Uterus (tissue), 3 donors: ENCODE measurements at regions not wholly inside any gene's neighbourhood (a gene's known extent, or its start where the extent isn't known, plus 50 kb on each side); places are given as distances from the start of the nearest gene placed in this dataset.

ENCODE experiments used
- DNase-seq, 2 donors: peaks; one replicate each; pipeline ENCODE4 v3.0.0-alpha.2; 2019 to 2020
- H3K27ac ChIP-seq, 2 donors: fragments of 200-600 bp; sonication (generic); 1 replicate in 1 of 2; 2 replicates in 1 of 2; pipeline ENCODE4 v1.5.1; 2016 to 2018
- H3K27me3 ChIP-seq, 2 donors: fragments of 200-600 bp; sonication (generic); one replicate each; pipeline ENCODE4 v1.5.1; 2018 to 2019; ENCODE audit warnings: control low read depth in 1 of 2
- H3K36me3 ChIP-seq, 2 donors: fragments of 200-600 bp; sonication (generic); one replicate each; pipeline ENCODE4 v1.5.1; 2019; ENCODE audit warnings: control low read depth in 1 of 2
- H3K4me1 ChIP-seq, 2 donors: fragments of 200-600 bp; sonication (generic); one replicate each; pipeline ENCODE4 v1.5.1; 2018 to 2019; ENCODE audit warnings: control low read depth in 1 of 2
- H3K4me3 ChIP-seq, 2 donors: fragments of 200-600 bp; sonication (generic); 1 replicate in 1 of 2; 2 replicates in 1 of 2; pipeline ENCODE4 v1.5.1; 2018 to 2019; ENCODE audit warnings: mild to moderate bottlenecking in 1 of 2
- H3K9me3 ChIP-seq, 2 donors: fragments of 200-600 bp; sonication (generic); one replicate each; pipeline ENCODE4 v1.5.1; 2019; ENCODE audit warnings: control low read depth in 1 of 2
- CTCF ChIP-seq, 4 experiments: fragments of 200-600 bp in 2 of 4; fragments of 450-650 bp in 2 of 4; sonication (generic) in 2 of 4; IDR thresholded peaks; one replicate each; pipeline ENCODE4 v1.5.1; 2016 to 2019; ENCODE audit warnings: antibody characterized with exemption in 4 of 4, mild to moderate bottlenecking in 2 of 4, moderate library complexity in 1 of 4
- POLR2A ChIP-seq, 2 donors: fragments of 450-650 bp; IDR thresholded peaks; one replicate each; pipeline ENCODE4 v1.6.1; 2016; ENCODE audit warnings: antibody characterized with exemption in 2 of 2, mild to moderate bottlenecking in 1 of 2, moderate library complexity in 1 of 2
- intact Hi-C: fragments of 100-400 bp; cut with DNase I; formaldehyde crosslinking; loops from one replicate; pipeline ENCODE4 v1.15.1; 2023; ENCODE audit warnings: low total_unique reads
- donor health status: DM: yes; HTN: yes; CAD: no.

GRCh38 chr3:194797555-194798250 is 112.0 kb downstream of the FAM43A start:
- intact Hi-C loops: no loop called here
- Histone ChIP-seq H3K4me1 (peaks cover 0 to 5% of the 10 kb centered on the region in 2 donors), H3K36me3 (no peaks in the 10 kb centered on the region), H3K4me3 (no peak overlapping the region), H3K9me3 (no peaks in the 10 kb centered on the region), H3K27ac (no peak overlapping the region), H3K27me3 (no peaks in the 10 kb centered on the region)
- TF ChIP-seq POLR2A (IDR thresholded peaks at IDR 0.05): no peak
- no peak for DNase-seq

GRCh38 chr3:194798486-194798885 is 112.8 kb downstream of the FAM43A start:
- intact Hi-C loops: no loop called here
- no peaks in the 10 kb centered on the region for H3K9me3 ChIP-seq
- no peak for DNase-seq
- H3K4me1 ChIP-seq: peaks cover 0 to 5% of the 10 kb centered on the region in 2 donors
- H3K36me3 ChIP-seq: no peaks in the 10 kb centered on the region
- no peaks in the 10 kb centered on the region for H3K27me3 ChIP-seq
- no peak overlapping the region for H3K4me3 ChIP-seq
- TF ChIP-seq POLR2A (IDR thresholded peaks at IDR 0.05): no peak
- no peak for TF ChIP-seq CTCF (IDR thresholded peaks at IDR 0.05)
- no peak overlapping the region for H3K27ac ChIP-seq

- no peaks in the 10 kb centered on the region for H3K27me3 ChIP-seq
- no peaks in the 10 kb centered on the region for H3K36me3 ChIP-seq
- TF ChIP-seq CTCF (IDR thresholded peaks at IDR 0.05) (no peak), POLR2A (IDR thresholded peaks at IDR 0.05) (no peak)
- no peak overlapping the region for H3K4me3 ChIP-seq
- DNase-seq: no peak
- no peaks in the 10 kb centered on the region for H3K9me3 ChIP-seq
- intact Hi-C loops: no loop called here
- H3K4me1 ChIP-seq: peaks cover 0 to 5% of the 10 kb centered on the region in 2 donors
- H3K27ac ChIP-seq: no peak overlapping the region
Measured at GRCh38 chr3:194800002-194800401, 114.3 kb downstream of the FAM43A start.

GRCh38 chr3:194801461-194802432 is 116.1 kb downstream of the FAM43A start:
- intact Hi-C loops: no loop called here
- Histone ChIP-seq H3K36me3 (no peaks in the 10 kb centered on the region), H3K27me3 (no peaks in the 10 kb centered on the region), H3K4me3 (no peak overlapping the region), H3K27ac (peak overlapping the region; percentile 14 to 19), H3K4me1 (peaks cover 0 to 5% of the 10 kb centered on the region in 2 donors), H3K9me3 (no peaks in the 10 kb centered on the region)
- TF ChIP-seq POLR2A (IDR thresholded peaks at IDR 0.05) (no peak), CTCF (IDR thresholded peaks at IDR 0.05) (no peak)
- DNase-seq: no peak

- intact Hi-C loops: no loop called here
- H3K27ac ChIP-seq: no peak overlapping the region
- peaks cover 0 to 5% of the 10 kb centered on the region in 2 donors for H3K4me1 ChIP-seq
- H3K9me3 ChIP-seq: no peaks in the 10 kb centered on the region
- H3K4me3 ChIP-seq: no peak overlapping the region
- H3K27me3 ChIP-seq: no peaks in the 10 kb centered on the region
- H3K36me3 ChIP-seq: no peaks in the 10 kb centered on the region
- TF ChIP-seq CTCF (IDR thresholded peaks at IDR 0.05) (no peak), POLR2A (IDR thresholded peaks at IDR 0.05) (no peak)
- DNase-seq: no peak
Measured at GRCh38 chr3:194804796-194805195, 119.1 kb downstream of the FAM43A start.
